Endothelial cell (in vitro differentiated cells): ENCODE measurements at regions not wholly inside any gene's neighbourhood (a gene's known extent, or its start where the extent isn't known, plus 50 kb on each side); places are given as distances from the start of the nearest gene placed in this dataset.

Source experiments
- DNase-seq: peaks from one replicate; pipeline ENCODE4 v3.0.0; 2021; ENCODE audit warnings: low spot score
- H3K27ac Mint-ChIP-seq: one replicate; pipeline ENCODE4 v1.8.0; 2021; ENCODE audit warnings: mixed read lengths, inconsistent platforms; ENCODE audit not compliant: unreplicated experiment
- H3K27me3 Mint-ChIP-seq: one replicate; pipeline ENCODE4 v1.8.0; 2021; ENCODE audit warnings: mild to moderate bottlenecking, moderate library complexity, mixed read lengths, inconsistent platforms; ENCODE audit not compliant: unreplicated experiment
- H3K36me3 Mint-ChIP-seq: one replicate; pipeline ENCODE4 v1.8.0; 2021; ENCODE audit warnings: mild to moderate bottlenecking, low read depth, mixed read lengths, inconsistent platforms; ENCODE audit not compliant: unreplicated experiment
- H3K4me1 Mint-ChIP-seq: one replicate; pipeline ENCODE4 v1.8.0; 2021; ENCODE audit warnings: mild to moderate bottlenecking, mixed read lengths, inconsistent platforms; ENCODE audit not compliant: unreplicated experiment
- H3K4me3 Mint-ChIP-seq: one replicate; pipeline ENCODE4 v1.8.0; 2021; ENCODE audit warnings: mild to moderate bottlenecking, mixed read lengths, inconsistent platforms; ENCODE audit not compliant: unreplicated experiment
- H3K9me3 Mint-ChIP-seq: one replicate; pipeline ENCODE4 v1.8.0; 2021; ENCODE audit warnings: mixed read lengths, inconsistent platforms; ENCODE audit not compliant: unreplicated experiment
- TF ChIP-seq, protein P1 (sequence below): fragments of 200-600 bp; sonication (generic); IDR thresholded peaks from one replicate; pipeline ENCODE4 v1.5.0; 2021; ENCODE audit warnings: antibody characterized with exemption; ENCODE audit not compliant: unreplicated experiment

DNA sequence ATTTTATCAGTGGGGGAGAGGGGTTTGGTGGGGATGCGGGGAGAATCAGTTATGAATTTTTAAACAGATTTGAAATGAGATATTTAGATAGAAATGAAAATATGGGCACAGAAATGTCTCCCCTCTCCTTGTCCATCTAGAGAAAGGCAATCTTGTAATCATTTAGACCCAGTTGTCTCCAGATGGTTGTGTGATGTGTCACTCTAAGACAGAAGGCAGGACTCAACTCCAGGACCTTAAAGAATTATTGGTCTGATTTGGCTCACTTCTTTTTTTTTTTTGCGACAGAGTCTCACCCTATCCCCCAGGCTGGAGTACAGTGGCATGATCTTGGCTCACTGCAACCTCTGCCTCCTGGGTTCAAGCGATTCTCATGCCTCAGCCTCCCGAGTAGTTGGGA, 77.2 kb downstream of the EOMES start:
- Mint-ChIP-seq H3K27ac (no peak overlapping the region), H3K4me3 (no peak overlapping the region), H3K4me1 (no peaks in the 10 kb centered on the region), H3K9me3 (no peaks in the 10 kb centered on the region), H3K27me3 (peaks cover 4% of the 10 kb centered on the region), H3K36me3 (no peaks in the 10 kb centered on the region)
- no peak for DNase-seq
- TF ChIP-seq, protein P1, sequence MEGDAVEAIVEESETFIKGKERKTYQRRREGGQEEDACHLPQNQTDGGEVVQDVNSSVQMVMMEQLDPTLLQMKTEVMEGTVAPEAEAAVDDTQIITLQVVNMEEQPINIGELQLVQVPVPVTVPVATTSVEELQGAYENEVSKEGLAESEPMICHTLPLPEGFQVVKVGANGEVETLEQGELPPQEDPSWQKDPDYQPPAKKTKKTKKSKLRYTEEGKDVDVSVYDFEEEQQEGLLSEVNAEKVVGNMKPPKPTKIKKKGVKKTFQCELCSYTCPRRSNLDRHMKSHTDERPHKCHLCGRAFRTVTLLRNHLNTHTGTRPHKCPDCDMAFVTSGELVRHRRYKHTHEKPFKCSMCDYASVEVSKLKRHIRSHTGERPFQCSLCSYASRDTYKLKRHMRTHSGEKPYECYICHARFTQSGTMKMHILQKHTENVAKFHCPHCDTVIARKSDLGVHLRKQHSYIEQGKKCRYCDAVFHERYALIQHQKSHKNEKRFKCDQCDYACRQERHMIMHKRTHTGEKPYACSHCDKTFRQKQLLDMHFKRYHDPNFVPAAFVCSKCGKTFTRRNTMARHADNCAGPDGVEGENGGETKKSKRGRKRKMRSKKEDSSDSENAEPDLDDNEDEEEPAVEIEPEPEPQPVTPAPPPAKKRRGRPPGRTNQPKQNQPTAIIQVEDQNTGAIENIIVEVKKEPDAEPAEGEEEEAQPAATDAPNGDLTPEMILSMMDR = no peak

DNA sequence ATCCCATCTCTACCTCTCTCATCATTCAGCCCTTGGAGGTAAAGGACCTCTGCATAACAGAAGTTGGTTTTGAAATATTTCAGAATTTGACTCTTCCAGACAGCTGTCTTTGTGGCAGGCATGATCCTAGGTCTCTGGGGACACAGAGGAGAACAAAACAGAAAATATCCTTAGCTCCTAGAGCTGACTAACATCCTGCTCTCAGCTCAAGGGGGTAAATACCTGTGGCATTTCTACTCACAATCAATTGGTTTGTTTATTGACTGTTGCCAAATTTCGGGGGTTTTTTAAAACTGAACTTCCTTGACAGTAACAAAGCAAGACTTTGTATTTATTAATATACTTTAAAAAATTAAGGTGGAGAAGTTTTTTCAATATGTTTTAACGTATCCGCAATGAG, 78.8 kb downstream of the EOMES start:
- Mint-ChIP-seq H3K4me1 (peaks cover 4% of the 10 kb centered on the region), H3K36me3 (no peaks in the 10 kb centered on the region), H3K4me3 (no peak overlapping the region), H3K9me3 (no peaks in the 10 kb centered on the region), H3K27ac (no peak overlapping the region), H3K27me3 (peaks cover 4% of the 10 kb centered on the region)
- no peak for DNase-seq
- TF ChIP-seq, protein P1 = no peak

DNA sequence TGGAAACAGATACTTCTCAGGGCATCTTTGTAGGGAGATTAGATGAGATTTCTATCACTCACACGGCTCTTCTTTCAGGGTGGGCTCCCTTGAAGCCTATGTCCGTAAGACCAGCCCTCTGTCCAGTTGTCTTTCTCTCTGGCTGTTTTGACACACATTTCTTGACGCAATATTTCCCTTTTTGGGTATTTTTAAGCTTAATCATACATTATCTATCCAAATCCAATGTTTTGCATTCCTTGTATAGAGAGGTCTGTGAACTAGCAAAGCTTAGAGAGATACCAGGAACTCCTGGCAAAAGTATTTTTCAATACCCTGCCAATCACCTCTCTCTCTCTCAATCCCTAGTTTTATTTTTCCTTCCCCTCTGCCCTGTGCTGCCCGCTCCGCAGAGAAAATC, 79.3 kb downstream of the EOMES start:
- peaks cover 4% of the 10 kb centered on the region for H3K4me1 Mint-ChIP-seq

GRCh38 chr3:27641888-27642601, 80.1 kb downstream of the EOMES start:
- no peak for DNase-seq
- Mint-ChIP-seq H3K36me3 (no peaks in the 10 kb centered on the region), H3K4me1 (peaks cover 4% of the 10 kb centered on the region), H3K4me3 (no peak overlapping the region), H3K27me3 (peaks cover 4% of the 10 kb centered on the region), H3K27ac (no peak overlapping the region), H3K9me3 (no peaks in the 10 kb centered on the region)
- TF ChIP-seq, protein P1 = no peak

More for the DNA sequence above, 79.3 kb downstream of the EOMES start:
- no peaks in the 10 kb centered on the region for H3K9me3 Mint-ChIP-seq
- TF ChIP-seq, protein P1 = no peak
- H3K27ac Mint-ChIP-seq = no peak overlapping the region
- H3K27me3 Mint-ChIP-seq = peaks cover 4% of the 10 kb centered on the region
- no peaks in the 10 kb centered on the region for H3K36me3 Mint-ChIP-seq
- no peak for DNase-seq
- no peak overlapping the region for H3K4me3 Mint-ChIP-seq

DNA sequence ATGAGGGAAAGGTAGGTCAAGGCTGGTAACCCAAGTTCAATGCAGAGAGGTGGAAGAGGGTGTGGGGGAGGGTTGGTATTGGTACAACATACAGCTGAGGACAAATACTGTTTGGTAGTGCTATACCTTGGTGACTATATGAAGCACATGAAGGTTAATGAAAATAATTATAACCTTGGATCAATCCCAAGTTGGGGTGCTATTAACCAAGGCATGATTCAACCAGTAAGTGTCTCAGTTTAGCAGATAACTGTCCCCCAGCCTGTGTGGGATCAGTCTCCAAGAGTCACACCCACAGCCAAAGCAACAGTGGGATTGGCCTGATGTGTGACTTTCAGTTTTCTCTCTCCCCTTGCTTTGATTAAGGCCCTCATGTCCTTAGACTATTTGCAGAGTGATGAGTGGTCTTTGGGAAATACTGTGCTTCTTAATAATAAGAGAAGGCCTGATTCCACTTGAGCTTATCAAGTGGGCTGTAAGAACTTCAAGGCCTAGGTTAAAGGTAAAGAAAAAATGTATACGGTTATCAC, 80.8 kb downstream of the EOMES start:
- no peak overlapping the region for H3K4me3 Mint-ChIP-seq
- H3K4me1 Mint-ChIP-seq = peaks cover 4% of the 10 kb centered on the region
- TF ChIP-seq, protein P1 = no peak
- H3K27me3 Mint-ChIP-seq = peaks cover 4% of the 10 kb centered on the region
- H3K9me3 Mint-ChIP-seq = no peaks in the 10 kb centered on the region
- H3K36me3 Mint-ChIP-seq = no peaks in the 10 kb centered on the region
- no peak for DNase-seq
- no peak overlapping the region for H3K27ac Mint-ChIP-seq
